ENCODE measurements at regions not wholly inside any gene's neighbourhood (a gene's known extent, or its start where the extent isn't known, plus 50 kb on each side); places are given as distances from the start of the nearest gene placed in this dataset.

DNA sequence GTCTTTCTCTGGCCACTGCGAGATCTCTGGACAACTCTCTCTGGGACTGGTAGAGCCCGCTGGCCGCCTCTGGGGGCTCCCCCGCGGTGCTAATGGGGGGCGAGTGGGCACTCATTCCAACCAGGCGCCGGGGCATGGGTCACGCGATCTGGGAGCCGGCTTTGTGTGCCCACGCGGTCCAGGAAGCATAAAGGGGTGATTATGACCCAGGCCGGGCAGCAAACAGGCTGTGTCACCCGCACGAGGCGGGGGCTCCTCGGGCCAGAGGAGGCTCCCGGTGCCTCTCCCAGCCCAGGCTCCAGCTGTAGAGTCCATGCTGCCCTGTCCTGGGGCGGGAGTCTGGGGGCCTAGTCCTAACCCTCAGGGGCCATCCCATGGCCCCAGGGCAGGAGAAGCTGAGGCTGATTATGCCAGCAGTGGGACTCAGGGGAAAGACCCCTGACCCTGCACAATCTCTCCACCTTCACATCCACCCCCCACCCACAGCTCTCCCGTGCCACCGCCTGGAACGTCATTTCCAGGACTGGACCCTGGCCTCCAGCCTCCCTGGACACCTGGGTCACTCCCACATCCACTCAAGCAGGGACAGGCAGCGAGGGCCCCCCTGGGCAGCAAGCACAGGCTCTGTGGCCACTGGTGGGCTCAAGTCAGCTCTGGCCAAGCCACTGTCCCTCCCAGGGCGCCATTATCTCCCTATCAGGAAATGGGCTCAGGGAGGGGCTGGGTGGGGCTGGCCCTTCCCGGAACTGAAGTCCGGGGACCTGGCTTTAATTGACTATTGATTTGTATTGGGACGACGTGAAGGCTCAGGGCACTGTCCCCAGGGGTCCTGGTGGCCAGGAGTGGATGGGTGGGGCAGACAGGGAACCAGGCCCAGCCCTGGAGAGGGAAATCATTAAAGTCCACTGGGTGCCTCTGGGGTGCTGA is 50.0 kb downstream of the PTPRS start:
- DNase-seq (peak in 2 of 6 donors; percentile 40 to 78), ATAC-seq (no peak), FAIRE-seq (no peak)
- Histone ChIP-seq H3K4me3 (peak overlapping the region in 2 of 4 donors; percentile 10 to 11), H3K9me3 (no peaks in the 10 kb centered on the region), H3K4me1 (peaks cover 7 to 33% (median 30%) of the 10 kb centered on the region in 3 donors), H3K27ac (peak overlapping the region in 1 of 4 donors; percentile 46), H3K27me3 (no peaks in the 10 kb centered on the region), H3K36me3 (peaks cover 0 to under 1% (median 0%) of the 10 kb centered on the region in 3 donors)
- 60 to 70% methylated on average over 28 to 29 of the region's 29 CpGs for WGBS, 2 donors
- intact Hi-C loops (cut with DNase I): no loop called here
- no peak for TF ChIP-seq CTCF (IDR thresholded peaks at IDR 0.05)

GRCh38 chr19:5289060-5289990 is 51.3 kb downstream of the PTPRS start:
- Histone ChIP-seq H3K27ac (peak overlapping the region in 3 of 4 donors; percentile 53 to 69 (median 59)), H3K36me3 (peaks cover 0 to 13% (median 0%) of the 10 kb centered on the region in 3 donors), H3K4me3 (no peak overlapping the region)

DNA sequence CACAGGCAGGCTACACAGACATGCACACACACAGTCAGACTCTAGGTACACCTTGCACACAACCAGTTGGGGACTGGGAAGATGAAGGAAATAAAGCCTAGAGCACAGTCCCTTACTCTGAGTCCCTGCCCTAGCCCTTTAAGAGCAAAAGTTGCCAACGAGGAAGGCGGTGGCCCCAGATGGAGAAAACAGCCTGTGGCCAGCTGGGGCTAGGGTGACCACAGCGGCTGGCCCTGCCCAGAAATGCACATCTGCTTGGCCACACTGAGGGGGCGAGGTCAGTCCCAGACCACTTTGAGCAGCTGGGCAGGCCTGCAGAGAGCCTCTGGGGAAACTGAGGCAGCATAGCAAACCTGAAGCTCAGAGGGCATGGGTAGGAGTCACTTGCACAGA is 52.3 kb downstream of the PTPRS start:
- peak overlapping the region in 2 of 4 donors; percentile 4 to 18 for H3K4me3 ChIP-seq
- WGBS, 2 donors: 30 to 33% methylated on average over 4 of the region's 4 CpGs
- H3K36me3 ChIP-seq: peaks cover 0 to 15% (median 0%) of the 10 kb centered on the region in 3 donors
- TF ChIP-seq CTCF (IDR thresholded peaks at IDR 0.05): no peak
- FAIRE-seq: no peak
- peak; percentile 46 to 62 (median 50) for ATAC-seq
- intact Hi-C loops (cut with DNase I): no loop called here
- DNase-seq: peak in 4 of 6 donors; percentile 43 to 77 (median 69)
- peak overlapping the region; percentile 39 to 69 (median 56) for H3K27ac ChIP-seq
- no peaks in the 10 kb centered on the region for H3K27me3 ChIP-seq
- H3K9me3 ChIP-seq: no peaks in the 10 kb centered on the region
- H3K4me1 ChIP-seq: peaks cover 7 to 30% (median 29%) of the 10 kb centered on the region in 3 donors

More at GRCh38 chr19:5289060-5289990, 51.3 kb downstream of the PTPRS start:
- no peak for TF ChIP-seq CTCF (IDR thresholded peaks at IDR 0.05)
- H3K9me3 ChIP-seq: no peaks in the 10 kb centered on the region
- DNase-seq (peak in 1 of 6 donors; percentile 29), FAIRE-seq (no peak), ATAC-seq (no peak)
- WGBS, 2 donors: 84 to 85% methylated on average over 18 of the region's 18 CpGs
- intact Hi-C loops (cut with DNase I): no loop called here
- H3K4me1 ChIP-seq: peaks cover 7 to 33% (median 30%) of the 10 kb centered on the region in 3 donors
- H3K27me3 ChIP-seq: no peaks in the 10 kb centered on the region

DNA sequence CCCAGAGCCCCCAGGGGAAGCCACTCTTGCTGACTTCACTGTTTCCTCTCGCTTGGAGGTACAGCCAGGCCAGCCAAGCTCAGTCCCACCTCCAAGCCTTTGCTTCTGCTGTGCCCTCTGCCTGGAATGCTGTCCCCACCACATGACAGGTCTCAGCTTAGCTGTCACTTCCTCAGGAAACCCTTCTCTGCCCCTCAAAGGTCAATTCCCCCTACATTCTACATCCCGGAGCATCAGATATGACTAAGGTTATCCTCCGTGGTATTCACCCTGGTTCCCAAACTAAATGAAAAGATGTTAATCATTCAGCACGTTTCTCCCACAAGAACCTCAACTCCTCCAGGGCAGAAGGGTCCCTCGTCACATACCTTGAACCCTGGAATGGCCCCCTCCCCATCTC is 53.5 kb downstream of the PTPRS start:
- Histone ChIP-seq H3K9me3 (no peaks in the 10 kb centered on the region), H3K4me1 (peaks cover 7 to 28% (median 27%) of the 10 kb centered on the region in 3 donors), H3K27me3 (no peaks in the 10 kb centered on the region), H3K27ac (no peak overlapping the region), H3K4me3 (no peak overlapping the region), H3K36me3 (peaks cover 0 to 15% (median 0%) of the 10 kb centered on the region in 3 donors)
- ATAC-seq: no peak
- no peak for TF ChIP-seq CTCF (IDR thresholded peaks at IDR 0.05)
- no peak for FAIRE-seq
- WGBS, 2 donors: 83 to 86% methylated on average over 5 of the region's 5 CpGs
- intact Hi-C loops (cut with DNase I): no loop called here
- DNase-seq: no peak
